SW480 (cell line): ENCODE measurements at regions not wholly inside any gene's neighbourhood (a gene's known extent, or its start where the extent isn't known, plus 50 kb on each side); places are given as distances from the start of the nearest gene placed in this dataset.
A peak's percentile ranks its signal among the peaks of the same experiment; 100 is the strongest.

Experiments
- DNase-seq: peaks from one replicate; pipeline ENCODE4 v3.0.0-alpha.2; 2016; ENCODE audit warnings: low spot score

DNA sequence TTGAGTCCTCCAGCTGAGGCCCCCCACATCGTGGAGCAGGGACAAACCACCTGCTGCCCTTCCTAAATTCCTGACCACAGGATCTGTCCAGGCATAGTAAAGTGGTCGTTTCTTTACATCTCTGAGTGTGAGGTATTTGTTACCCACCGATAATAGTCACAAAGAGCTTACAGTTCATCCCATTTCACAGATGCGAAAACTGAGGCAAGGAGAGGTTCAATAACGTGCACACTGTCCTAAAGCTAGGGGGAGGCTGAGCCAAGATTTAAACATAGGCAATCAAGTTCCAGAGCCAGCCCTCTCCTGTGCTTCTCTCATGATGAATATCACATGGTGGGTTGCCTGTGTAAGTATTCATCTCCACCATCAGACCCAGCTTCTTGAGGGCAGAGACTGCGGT, 135.4 kb downstream of the CCT6B start:
- no peak for DNase-seq

GRCh38 chr17:34825102-34825501, 136.2 kb downstream of the CCT6B start:
- DNase-seq, result no peak

DNA sequence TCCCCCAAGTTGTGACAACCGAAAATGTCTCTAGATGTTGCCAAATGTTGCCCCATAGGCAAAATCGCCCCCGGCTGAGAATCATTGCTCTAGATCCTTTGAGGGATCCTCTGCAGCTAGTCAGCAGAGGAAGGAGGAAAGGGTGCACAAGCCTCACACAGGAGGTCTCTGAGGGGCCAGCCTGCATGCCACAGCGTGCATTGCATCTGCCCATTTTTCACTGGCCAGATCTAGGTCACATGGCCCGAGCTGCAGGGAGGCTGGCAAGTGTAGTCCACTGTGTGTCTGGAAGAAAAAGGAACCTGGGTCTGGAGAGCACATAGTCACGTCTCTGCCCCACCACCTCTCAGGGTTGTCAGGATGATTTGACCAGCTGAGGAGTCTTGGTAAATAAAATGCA, 138.2 kb downstream of the CCT6B start:
- no peak for DNase-seq

- no peak for DNase-seq
Observed at GRCh38 chr17:34822007-34822739, 139.1 kb downstream of the CCT6B start.

DNA sequence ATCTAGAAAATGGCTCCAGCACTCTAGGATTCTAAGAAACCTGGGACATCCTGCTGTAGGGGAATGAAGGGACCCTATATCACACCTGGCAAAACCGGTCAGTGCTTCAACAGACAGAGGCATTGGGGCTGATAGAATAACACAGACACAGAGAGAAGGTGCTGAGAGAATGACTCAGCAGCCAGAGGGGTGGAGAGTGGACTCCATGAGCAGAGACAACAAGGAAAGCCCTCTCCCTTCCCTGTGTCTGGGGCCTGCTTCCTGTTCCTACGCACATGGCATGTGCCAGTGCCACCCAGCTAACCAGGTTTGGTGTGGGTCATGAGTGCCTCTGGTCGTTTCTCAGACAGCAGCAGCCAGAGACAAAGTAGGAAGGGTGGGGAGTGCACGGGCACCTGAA, 140.3 kb downstream of the CCT6B start:
- no peak for DNase-seq

DNA sequence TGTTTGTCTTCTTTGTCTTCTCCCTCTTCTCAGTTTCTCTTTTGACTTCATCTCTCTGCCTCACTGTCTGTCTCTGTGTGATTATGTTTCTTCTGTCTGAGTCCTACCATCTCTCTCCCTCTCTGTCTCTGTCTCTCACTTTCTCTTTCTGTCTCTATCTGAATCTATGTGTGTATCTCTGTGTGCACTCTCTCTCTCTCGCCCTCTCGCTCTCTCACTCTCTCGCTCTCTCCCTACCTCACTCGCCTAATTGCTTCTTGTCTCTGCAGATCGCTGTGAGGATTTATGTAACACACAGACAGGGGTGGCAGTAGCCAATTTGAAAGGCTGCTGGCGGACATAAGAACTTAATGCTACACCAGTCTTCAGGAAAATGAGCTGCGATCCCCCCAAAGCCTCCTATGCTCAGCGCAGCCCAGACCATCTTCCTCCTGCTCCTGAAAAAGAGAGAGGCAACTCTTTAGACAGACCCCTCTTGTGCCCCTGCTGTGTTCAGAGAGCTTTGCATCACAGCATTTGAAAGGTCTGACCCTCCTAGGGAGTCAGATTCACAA, 140.9 kb downstream of the CCT6B start:
- no peak for DNase-seq

DNA sequence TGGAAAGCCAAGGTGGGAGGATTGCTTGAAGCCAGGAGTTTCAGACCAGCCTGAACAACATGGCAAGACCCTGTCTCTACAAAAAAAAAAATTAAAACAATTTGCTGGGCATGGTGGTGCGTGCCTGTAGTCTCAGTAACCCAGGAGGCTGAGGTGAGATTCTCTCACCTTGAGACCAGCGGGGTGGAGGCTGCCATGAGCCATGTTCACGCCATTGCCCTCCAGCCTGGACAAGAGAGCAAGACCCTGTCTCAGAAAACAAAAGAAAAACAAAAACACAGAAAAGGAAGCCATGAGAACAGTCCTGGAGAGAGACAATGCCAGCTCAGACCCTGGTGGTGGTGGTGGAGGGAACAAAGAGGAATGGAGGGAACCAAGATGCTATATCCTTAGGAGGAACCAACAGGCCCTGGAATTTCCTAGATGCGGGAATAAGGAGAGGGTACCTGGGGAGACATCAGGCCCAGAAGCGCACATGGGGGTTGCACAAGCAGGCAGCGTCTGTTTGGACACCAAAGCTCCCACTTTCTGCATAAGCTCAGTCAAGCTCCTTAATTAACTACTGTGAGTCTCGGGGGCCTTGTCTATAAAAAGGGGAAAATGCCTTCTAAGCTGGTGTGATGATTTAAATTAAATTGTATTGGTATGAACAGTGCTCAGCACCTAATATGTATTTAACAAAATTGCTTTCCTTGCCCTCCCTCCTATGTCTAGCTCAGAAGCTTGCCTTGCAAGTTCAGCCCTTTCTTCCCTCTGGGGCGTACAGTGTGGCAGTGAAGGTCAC, 143.8 kb downstream of the CCT6B start:
- DNase-seq, result no peak

DNA sequence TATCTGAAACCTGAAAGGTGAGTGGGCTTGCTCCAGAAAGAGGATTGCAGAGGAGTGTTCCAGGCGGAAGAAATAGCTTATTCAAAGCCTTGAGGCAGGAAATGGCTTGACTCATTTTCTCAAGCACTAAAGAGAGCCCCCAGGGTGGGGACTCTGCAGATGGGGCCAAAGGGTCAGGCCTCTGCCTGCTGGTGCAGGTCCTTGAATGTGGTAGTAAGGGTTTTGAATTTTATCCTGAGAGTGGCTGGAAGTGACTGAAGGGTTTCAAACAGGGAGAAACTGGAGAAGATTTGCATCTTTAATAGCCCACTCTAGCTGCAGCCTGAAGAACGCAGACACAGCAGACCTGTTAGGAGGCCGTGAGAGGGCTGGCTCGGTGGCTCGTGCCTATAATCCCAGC, 144.4 kb downstream of the CCT6B start:
- DNase-seq, result no peak

GRCh38 chr17:34813290-34813689, 148.0 kb downstream of the CCT6B start:
- DNase-seq, result no peak

- no peak for DNase-seq
Observed at GRCh38 chr17:34811561-34811960, 149.7 kb downstream of the CCT6B start.

- DNase-seq, result no peak
Observed at GRCh38 chr17:34800661-34801060, 160.6 kb downstream of the CCT6B start.

- DNase-seq, result no peak
Observed at GRCh38 chr17:34799751-34800150, 161.5 kb downstream of the CCT6B start.

- no peak for DNase-seq
Observed at GRCh38 chr17:34798581-34798980, 162.7 kb downstream of the CCT6B start.

DNA sequence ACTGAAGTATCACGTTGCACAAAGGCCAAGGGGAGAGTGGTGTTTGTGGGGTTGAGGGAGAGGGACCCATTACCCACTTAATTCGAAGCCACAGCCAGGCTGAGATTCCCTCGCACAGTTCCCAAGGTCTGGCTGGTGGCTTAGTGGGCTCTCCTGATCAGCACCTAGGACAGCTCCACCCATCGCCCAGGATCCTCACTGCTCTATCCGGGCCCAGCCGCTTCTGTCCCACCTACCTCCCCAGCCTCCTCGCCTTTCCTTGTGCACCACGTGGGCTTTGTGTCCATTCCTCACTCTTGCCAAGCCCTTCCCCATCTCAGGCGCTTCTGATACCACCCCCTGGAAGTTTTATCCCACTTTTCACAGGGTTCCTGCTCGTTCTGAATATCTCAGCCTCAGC, 163.5 kb downstream of the CCT6B start:
- DNase-seq, result peak; percentile 12

DNA sequence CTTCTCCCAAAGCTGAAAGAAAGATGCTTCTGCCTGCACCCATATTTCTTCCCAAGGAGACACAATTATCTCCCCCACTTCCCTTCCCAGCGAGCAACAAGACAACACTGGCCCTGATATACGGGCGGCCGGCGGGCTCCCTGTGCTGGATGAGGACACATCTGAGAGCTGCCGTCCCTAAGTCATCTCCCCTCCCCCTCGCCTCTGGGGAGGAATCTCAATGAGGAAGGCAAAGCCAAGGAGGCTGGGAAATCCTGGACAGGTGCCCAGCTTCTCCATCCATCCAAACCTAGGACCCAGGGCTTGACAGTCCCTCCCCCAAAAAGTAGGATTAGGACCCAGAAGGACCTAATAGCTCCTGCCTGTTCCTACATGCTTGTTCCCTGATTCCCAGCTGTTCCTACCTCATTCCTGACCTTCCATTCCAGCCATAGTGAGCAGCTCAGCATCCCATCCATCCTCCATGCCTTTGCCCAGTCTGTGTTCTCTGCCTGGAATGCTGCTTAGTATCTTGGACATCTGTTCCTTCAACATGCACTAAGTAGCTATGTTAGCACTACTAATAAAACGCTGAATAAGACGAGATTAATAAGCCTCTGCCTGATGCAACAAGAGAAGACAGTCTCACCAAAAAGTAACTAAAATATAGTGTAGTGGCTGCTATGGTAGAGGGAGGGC, 167.9 kb downstream of the CCT6B start:
- DNase-seq, result no peak

DNA sequence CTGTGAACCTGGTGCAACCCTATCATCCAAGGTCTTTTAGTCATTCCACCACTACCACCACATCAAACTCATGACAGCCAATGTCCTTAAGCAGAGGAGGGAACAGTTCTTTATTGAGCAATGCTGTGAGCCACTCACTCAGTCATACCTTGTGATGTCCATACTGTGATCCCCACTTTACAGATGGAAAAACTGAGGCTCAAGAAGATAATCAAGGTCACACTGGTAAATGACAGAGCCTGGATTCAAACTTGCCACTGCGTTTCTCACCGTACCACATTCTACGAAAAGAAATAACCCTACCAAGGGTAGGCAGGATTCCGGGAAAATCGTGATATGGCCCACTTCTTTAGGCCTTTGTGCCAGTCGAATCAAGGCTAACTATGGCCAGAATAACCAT, 172.6 kb downstream of the CCT6B start:
- DNase-seq, result no peak

- no peak for DNase-seq
Observed at GRCh38 chr17:34784526-34784925, 176.7 kb downstream of the CCT6B start.

DNA sequence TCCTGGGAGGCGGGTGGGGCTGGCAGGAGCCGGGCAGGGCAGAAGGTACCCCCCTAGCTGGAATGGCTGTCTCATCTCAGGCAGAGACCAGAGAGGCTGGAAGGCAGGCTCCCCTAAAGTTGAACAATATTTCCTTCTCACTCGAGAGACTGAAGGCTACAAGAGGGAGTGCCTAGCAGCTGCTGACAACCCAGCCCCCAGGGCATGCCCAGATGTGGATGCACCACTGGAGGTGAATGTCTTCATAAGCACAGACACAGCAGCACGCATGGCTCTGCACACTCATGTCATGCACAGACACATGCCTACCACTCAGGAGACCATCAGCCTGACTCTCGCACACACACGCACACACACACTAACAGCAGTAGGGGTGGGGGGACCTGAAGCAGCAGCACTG, 179.0 kb downstream of the CCT6B start:
- DNase-seq, result no peak

- no peak for DNase-seq
Observed at GRCh38 chr17:34781571-34782108, 179.6 kb downstream of the CCT6B start.

- no peak for DNase-seq
Observed at GRCh38 chr17:34781071-34781470, 180.2 kb downstream of the CCT6B start.

GRCh38 chr17:34780438-34780837, 180.8 kb downstream of the CCT6B start:
- no peak for DNase-seq
